M059J (cell line): ENCODE measurements at regions not wholly inside any gene's neighbourhood (a gene's known extent, or its start where the extent isn't known, plus 50 kb on each side); places are given as distances from the start of the nearest gene placed in this dataset.
A peak's percentile ranks its signal among the peaks of the same experiment; 100 is the strongest.
"Not testable (repeated sequence)": the region's sequence is repeated elsewhere in the genome, so short reads cannot be mapped to it uniquely, and the experiment has no call there.

Experiments
- DNase-seq: peaks from one replicate; pipeline ENCODE4 v3.0.0-alpha.2; 2012; ENCODE audit warnings: low read depth

GRCh38 chr1:56123421-56123820 is 455.9 kb downstream of the PLPP3 start:
- DNase-seq, result peak; percentile 56

- peak; percentile 48 for DNase-seq
These were observed 459.3 kb downstream of the PLPP3 start for GRCh38 chr1:56120021-56120420.

GRCh38 chr1:56118676-56119075 is 460.7 kb downstream of the PLPP3 start:
- DNase-seq, result not testable (repeated sequence)

- DNase-seq, result no peak
These were observed 463.7 kb downstream of the PLPP3 start for GRCh38 chr1:56115701-56116100.

- DNase-seq, result no peak
These were observed 465.7 kb downstream of the PLPP3 start for GRCh38 chr1:56113679-56114078.

- no peak for DNase-seq
These were observed 472.1 kb downstream of the PLPP3 start for GRCh38 chr1:56107275-56107638.

GRCh38 chr1:56106531-56107274 is 472.7 kb downstream of the PLPP3 start:
- no peak for DNase-seq

GRCh38 chr1:56105397-56105796 is 474.0 kb downstream of the PLPP3 start:
- DNase-seq, result no peak

GRCh38 chr1:56099766-56100265 is 479.5 kb downstream of the PLPP3 start:
- no peak for DNase-seq

GRCh38 chr1:56098946-56099345 is 480.4 kb downstream of the PLPP3 start:
- DNase-seq, result no peak

- DNase-seq, result no peak
These were observed 481.6 kb downstream of the PLPP3 start for GRCh38 chr1:56097713-56098112.

GRCh38 chr1:56095696-56096665 is 483.4 kb downstream of the PLPP3 start:
- DNase-seq, result peak; percentile 35

- DNase-seq, result no peak
These were observed 485.2 kb downstream of the PLPP3 start for GRCh38 chr1:56094168-56094567.

GRCh38 chr1:56092684-56093570 is 486.4 kb downstream of the PLPP3 start:
- DNase-seq, result no peak

- not testable (repeated sequence) for DNase-seq
These were observed 489.5 kb downstream of the PLPP3 start for GRCh38 chr1:56089826-56090225.

- DNase-seq, result no peak
These were observed 495.1 kb downstream of the PLPP3 start for GRCh38 chr1:56084246-56084645.

- no peak for DNase-seq
These were observed 497.6 kb downstream of the PLPP3 start for GRCh38 chr1:56081736-56082135.

- DNase-seq, result peak; percentile 44
These were observed 498.2 kb downstream of the PLPP3 start for GRCh38 chr1:56081173-56081572.

GRCh38 chr1:56080123-56080522 is 499.2 kb downstream of the PLPP3 start:
- DNase-seq, result peak; percentile 59

GRCh38 chr1:56079391-56079790 is 500.0 kb downstream of the PLPP3 start:
- DNase-seq, result no peak

- no peak for DNase-seq
These were observed 502.2 kb downstream of the PLPP3 start for GRCh38 chr1:56077206-56077605.
